OCI-LY7 (cell line): ENCODE measurements at regions not wholly inside any gene's neighbourhood (a gene's known extent, or its start where the extent isn't known, plus 50 kb on each side); places are given as distances from the start of the nearest gene placed in this dataset.

Experiments
- BruUV-seq: library from RNA; stranded (reverse); fragments of 400-500 nt; replicated peaks from 2 replicates; lab custom pipeline; 2021; lab: Mats Ljungman, UMichigan
- CTCF ChIA-PET: fragments of 300-600 bp; sonication (Branson Sonifier 250); formaldehyde crosslinking; loops from one replicate; lab custom pipeline; 2022; ENCODE audit warnings: antibody characterized with exemption; ENCODE audit not compliant: unreplicated experiment; lab: Charles Lee
- POLR2A ChIA-PET: fragments of 300-600 bp; sonication (Branson Sonifier 250); formaldehyde crosslinking; loops from one replicate; lab custom pipeline; 2022; ENCODE audit warnings: antibody characterized with exemption; lab: Charles Lee
- DNase-seq: peaks from one replicate; pipeline ENCODE4 v3.0.0-alpha.2; 2015; ENCODE audit warnings: low spot score
- H2AFZ ChIP-seq: fragments of 200-600 bp; sonication (generic), shearing (Covaris generic); 2 replicates; pipeline ENCODE4 v1.6.1; 2014; ENCODE audit warnings: mild to moderate bottlenecking, antibody characterized with exemption, low read length, moderate library complexity
- H3K27ac ChIP-seq: fragments of 200-600 bp; sonication (generic); 2 replicates; pipeline ENCODE4 v1.5.1; 2014; ENCODE audit warnings: mixed run types, low read depth, mild to moderate bottlenecking, moderate library complexity, low read length, inconsistent platforms; ENCODE audit not compliant: poor library complexity, severe bottlenecking
- H3K36me3 ChIP-seq: fragments of 200-600 bp; sonication (generic); 2 replicates; pipeline ENCODE4 v1.6.1; 2014; ENCODE audit warnings: mild to moderate bottlenecking, antibody characterized with exemption, low read length, moderate library complexity, mixed read lengths; ENCODE audit not compliant: insufficient read depth
- H3K4me1 ChIP-seq: fragments of 200-600 bp; sonication (generic); 2 replicates; pipeline ENCODE4 v1.5.1; 2014; ENCODE audit warnings: mild to moderate bottlenecking, low read length; ENCODE audit not compliant: insufficient read depth, poor library complexity, severe bottlenecking
- H3K4me2 ChIP-seq: fragments of 200-600 bp; sonication (generic); 2 replicates; pipeline ENCODE4 v1.6.1; 2014; ENCODE audit warnings: mild to moderate bottlenecking, low read length
- H3K4me3 ChIP-seq: fragments of 200-600 bp; sonication (generic); 2 replicates; pipeline ENCODE4 v1.5.1; 2014; ENCODE audit warnings: mild to moderate bottlenecking, low read depth, low read length; ENCODE audit not compliant: poor library complexity, severe bottlenecking
- H3K79me2 ChIP-seq: fragments of 200-600 bp; sonication (generic); 2 replicates; pipeline ENCODE4 v1.6.1; 2016; ENCODE audit warnings: low read depth, mild to moderate bottlenecking, low read length, moderate library complexity, mixed read lengths; ENCODE audit not compliant: insufficient read depth
- H3K9me2 ChIP-seq: fragments of 200-600 bp; sonication (generic); 2 replicates; pipeline ENCODE4 v1.6.1; 2016; ENCODE audit warnings: mild to moderate bottlenecking, low read length, mixed read lengths; ENCODE audit not compliant: insufficient read depth
- H3K9me3 ChIP-seq: fragments of 200-600 bp; sonication (generic); 2 replicates; pipeline ENCODE4 v1.6.1; 2014; ENCODE audit warnings: mild to moderate bottlenecking, mixed run types, low read length, mixed read lengths
- H4K20me1 ChIP-seq: fragments of 200-600 bp; sonication (generic); 2 replicates; pipeline ENCODE4 v1.6.1; 2014; ENCODE audit warnings: mild to moderate bottlenecking, antibody characterized with exemption, low read length, moderate library complexity, mixed read lengths; ENCODE audit not compliant: insufficient read depth
- CTCF ChIP-seq: fragments of 200-600 bp; sonication (generic); conservative IDR thresholded peaks from 2 replicates; pipeline ENCODE4 v1.5.1; 2014; ENCODE audit warnings: mild to moderate bottlenecking, antibody characterized with exemption, low read length, moderate library complexity, mixed read lengths
- EZH2phosphoT487 ChIP-seq: fragments of 200-600 bp; sonication (generic); IDR thresholded peaks from 2 replicates; pipeline ENCODE4 v1.6.1; 2018; ENCODE audit warnings: low read depth, borderline replicate concordance, mild to moderate bottlenecking, mixed run types, antibody characterized with exemption, low read length, moderate library complexity, mixed read lengths
- intact Hi-C: fragments of 100-400 bp; cut with micrococcal nuclease; formaldehyde crosslinking; loops from one replicate; pipeline ENCODE4 v1.10.0; 2022; ENCODE audit not compliant: unreplicated experiment

DNA sequence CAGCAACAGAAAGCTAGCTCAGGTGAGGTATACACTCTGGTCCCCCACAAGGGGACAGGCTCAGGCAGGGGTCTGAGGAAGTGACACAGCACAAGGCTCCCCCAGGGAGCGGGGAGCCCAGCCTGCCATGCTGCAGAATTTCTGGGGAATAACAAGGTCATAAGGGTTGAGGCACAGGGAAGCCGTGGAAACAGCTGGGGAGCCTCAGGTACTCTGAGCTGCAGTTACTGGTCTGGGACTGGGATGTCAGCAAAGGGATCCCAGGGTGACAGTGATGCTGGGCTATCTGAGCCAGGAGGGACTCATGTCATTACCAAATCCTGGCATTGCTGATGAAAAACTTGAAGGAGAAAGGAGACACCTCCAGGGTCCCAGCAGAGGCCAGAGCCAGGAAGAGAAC, 64.4 kb upstream of the NANOS1 start:
- no peak for DNase-seq
- no peak for TF ChIP-seq EZH2phosphoT487
- TF ChIP-seq CTCF: no peak
- H3K4me2 ChIP-seq: no peak overlapping the region

DNA sequence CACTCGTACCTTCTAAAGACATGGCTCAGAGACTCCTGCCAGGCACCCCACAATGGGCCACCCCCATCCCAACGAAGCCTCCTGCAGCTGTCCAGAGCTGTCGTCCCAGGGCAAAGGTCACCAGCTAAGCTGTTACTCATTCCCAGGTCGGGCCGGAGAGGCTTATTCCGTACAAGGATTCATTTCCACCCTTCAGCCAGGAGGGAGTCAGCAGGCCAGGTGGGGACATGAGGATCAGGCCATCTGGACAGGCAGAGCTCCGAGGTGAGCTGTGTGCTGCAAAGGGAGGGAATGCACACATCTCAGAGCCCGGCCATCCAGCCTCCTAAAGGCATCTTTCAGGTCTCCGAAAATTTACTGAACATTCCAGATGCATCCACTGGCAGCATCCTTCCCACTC, 63.9 kb upstream of the NANOS1 start:
- Histone ChIP-seq H3K9me2 (no peaks in the 10 kb centered on the region), H3K4me1 (no peaks in the 10 kb centered on the region), H3K4me2 (no peak overlapping the region), H3K4me3 (no peak overlapping the region), H4K20me1 (no peaks in the 10 kb centered on the region), H3K79me2 (no peaks in the 10 kb centered on the region), H3K27ac (no peak overlapping the region), H2AFZ (no peak overlapping the region), H3K36me3 (no peaks in the 10 kb centered on the region), H3K9me3 (no peaks in the 10 kb centered on the region)
- BruUV-seq: no TSS peak
- DNase-seq: no peak
- ChIA-PET POLR2A (no interaction called here), CTCF (no interaction called here)
- no peak for TF ChIP-seq EZH2phosphoT487
- TF ChIP-seq CTCF: no peak
- intact Hi-C loops: no loop called here

More for the DNA sequence above, 64.4 kb upstream of the NANOS1 start:
- H4K20me1 ChIP-seq: no peaks in the 10 kb centered on the region
- intact Hi-C loops: no loop called here
- no peaks in the 10 kb centered on the region for H3K79me2 ChIP-seq
- CTCF ChIA-PET: no interaction called here
- no TSS peak for BruUV-seq
- POLR2A ChIA-PET: no interaction called here
- H3K27ac ChIP-seq: no peak overlapping the region
- H3K9me2 ChIP-seq: no peaks in the 10 kb centered on the region
- H3K9me3 ChIP-seq: no peaks in the 10 kb centered on the region
- H3K36me3 ChIP-seq: no peaks in the 10 kb centered on the region
- no peak overlapping the region for H2AFZ ChIP-seq
- H3K4me1 ChIP-seq: no peaks in the 10 kb centered on the region
- no peak overlapping the region for H3K4me3 ChIP-seq

GRCh38 chr10:118966076-118966849, 63.3 kb upstream of the NANOS1 start:
- H3K9me3 ChIP-seq: no peaks in the 10 kb centered on the region
- no peak overlapping the region for H3K4me2 ChIP-seq
- no peak overlapping the region for H3K4me3 ChIP-seq
- ChIA-PET POLR2A (no interaction called here), CTCF (no interaction called here)
- intact Hi-C loops: no loop called here
- BruUV-seq: no TSS peak
- TF ChIP-seq CTCF (no peak), EZH2phosphoT487 (no peak)
- no peak overlapping the region for H2AFZ ChIP-seq
- H3K27ac ChIP-seq: no peak overlapping the region
- no peaks in the 10 kb centered on the region for H3K36me3 ChIP-seq
- H4K20me1 ChIP-seq: no peaks in the 10 kb centered on the region
- DNase-seq: no peak
- no peaks in the 10 kb centered on the region for H3K4me1 ChIP-seq
- no peaks in the 10 kb centered on the region for H3K79me2 ChIP-seq
- H3K9me2 ChIP-seq: no peaks in the 10 kb centered on the region
